GM18858 (cell line): ENCODE measurements at regions not wholly inside any gene's neighbourhood (a gene's known extent, or its start where the extent isn't known, plus 50 kb on each side); places are given as distances from the start of the nearest gene placed in this dataset.
A peak's percentile ranks its signal among the peaks of the same experiment; 100 is the strongest.
"Not testable (repeated sequence)": the region's sequence is repeated elsewhere in the genome, so short reads cannot be mapped to it uniquely, and the experiment has no call there.

Source experiments
- ATAC-seq: cut with Tn5 transposase; IDR thresholded peaks from one replicate; pipeline ENCODE4 v1.9.1; 2021; ENCODE audit not compliant: unreplicated experiment

GRCh38 chr15:99481951-99482230 is 83.9 kb upstream of the MEF2A start:
- no peak for ATAC-seq

- no peak for ATAC-seq
These were observed 82.8 kb upstream of the MEF2A start for GRCh38 chr15:99482993-99483392.

GRCh38 chr15:99485153-99485961 is 80.4 kb upstream of the MEF2A start:
- no peak for ATAC-seq

GRCh38 chr15:99485992-99486370 is 79.8 kb upstream of the MEF2A start:
- ATAC-seq = no peak

- no peak for ATAC-seq
These were observed 79.1 kb upstream of the MEF2A start for GRCh38 chr15:99486371-99487336.

- ATAC-seq = no peak
These were observed 78.5 kb upstream of the MEF2A start for GRCh38 chr15:99487337-99487730.

- ATAC-seq = no peak
These were observed 73.5 kb upstream of the MEF2A start for GRCh38 chr15:99492275-99492674.

- no peak for ATAC-seq
These were observed 73.1 kb upstream of the MEF2A start for GRCh38 chr15:99492716-99493115.

- ATAC-seq = no peak
These were observed 72.3 kb upstream of the MEF2A start for GRCh38 chr15:99493461-99493860.

- not testable (repeated sequence) for ATAC-seq
These were observed 71.1 kb upstream of the MEF2A start for GRCh38 chr15:99494536-99495233.

- no peak for ATAC-seq
These were observed 70.1 kb upstream of the MEF2A start for GRCh38 chr15:99495430-99496301.

GRCh38 chr15:99496302-99496629 is 69.5 kb upstream of the MEF2A start:
- no peak for ATAC-seq

GRCh38 chr15:99502182-99502581 is 63.6 kb upstream of the MEF2A start:
- peak; percentile 56 for ATAC-seq

- ATAC-seq = peak; percentile 1
These were observed 63.1 kb upstream of the MEF2A start for GRCh38 chr15:99502661-99503060.

- no peak for ATAC-seq
These were observed 62.4 kb upstream of the MEF2A start for GRCh38 chr15:99503411-99503810.

GRCh38 chr15:99504071-99504822 is 61.5 kb upstream of the MEF2A start:
- peak; percentile 27 for ATAC-seq

- peak; percentile 40 for ATAC-seq
These were observed 60.8 kb upstream of the MEF2A start for GRCh38 chr15:99504823-99505551.

- ATAC-seq = no peak
These were observed 59.4 kb upstream of the MEF2A start for GRCh38 chr15:99506399-99506798.

- no peak for ATAC-seq
These were observed 58.7 kb upstream of the MEF2A start for GRCh38 chr15:99507016-99507503.
